Adrenal gland (tissue), 9 donors: ENCODE measurements at regions not wholly inside any gene's neighbourhood (a gene's known extent, or its start where the extent isn't known, plus 50 kb on each side); places are given as distances from the start of the nearest gene placed in this dataset.
"Not testable (repeated sequence)": the region's sequence is repeated elsewhere in the genome, so short reads cannot be mapped to it uniquely, and the experiment has no call there.

Source experiments
- DNase-seq, 7 donors: peaks; one replicate each; pipeline ENCODE4 v3.0.0-alpha.2; 2019 to 2020
- H3K27ac ChIP-seq, 5 donors: fragments of 200-600 bp; sonication (generic) in 4 of 5; 1 replicate in 3 of 5; 2 replicates in 2 of 5; pipeline versions ENCODE4 v1.5.1 to v1.8.0; 2016 to 2020; ENCODE audit warnings: mild to moderate bottlenecking in 1 of 5
- H3K27me3 ChIP-seq: fragments of 200-600 bp; 2 replicates; pipeline ENCODE4 v1.8.0; 2021
- H3K36me3 ChIP-seq, 2 donors: fragments of 200-600 bp; replicated peaks in 1 of 2; 1 replicate in 1 of 2; 2 replicates in 1 of 2; pipeline versions ENCODE4 v1.5.1 to v1.8.0; 2018 to 2022
- H3K4me1 ChIP-seq, 2 donors: fragments of 200-600 bp; replicated peaks in 1 of 2; 1 replicate in 1 of 2; 2 replicates in 1 of 2; pipeline versions ENCODE4 v1.5.1 to v1.8.0; 2018 to 2021
- H3K4me3 ChIP-seq, 4 donors: fragments of 200-600 bp; sonication (generic) in 3 of 4; one replicate each; pipeline ENCODE4 v1.5.1; 2016 to 2018
- H3K9me3 ChIP-seq, 3 donors: fragments of 200-600 bp; sonication (generic) in 1 of 3; replicated peaks in 1 of 3; 1 replicate in 2 of 3; 2 replicates in 1 of 3; pipeline versions ENCODE4 v1.5.1 to v1.8.0; 2016 to 2021
- CTCF ChIP-seq, 6 experiments: fragments of 450-650 bp in 4 of 6; fragments of 200-600 bp in 2 of 6; sonication (generic) in 1 of 6; IDR thresholded peaks; 1 replicate in 5 of 6; 2 replicates in 1 of 6; pipeline versions ENCODE4 v1.5.1 to v1.8.0; 2016 to 2021; ENCODE audit warnings: antibody characterized with exemption in 6 of 6, mild to moderate bottlenecking in 2 of 6, moderate library complexity in 1 of 6
- POLR2A ChIP-seq, 2 donors: fragments of 450-650 bp; IDR thresholded peaks; one replicate each; pipeline ENCODE4 v1.6.1; 2017; ENCODE audit warnings: antibody characterized with exemption in 2 of 2, mild to moderate bottlenecking in 2 of 2, moderate library complexity in 1 of 2
- WGBS, 4 donors: extraction: QIAGEN DNeasy Blood & Tissue Kit in 2 of 4; methylation state at CpG; one replicate each; pipeline versions ENCODE4 v1.1.5 to v1.1.7; 2013 to 2017; 5-methylcytosine and 5-hydroxymethylcytosine counted together
- intact Hi-C, 2 donors: fragments of 100-400 bp; cut with DNase I; formaldehyde crosslinking; loops; one replicate each; pipeline versions ENCODE4 v1.14.1 to v1.15.0; 2022 to 2023
- donor health status: healthy with polysubstance abuse.
- donor health status: Bipolar disorder and iron deficiency.
- donor health status: DM: yes; HTN: yes; CAD: no.
- donor health status: DM: no; HTN: no; CAD: no.
- donor health status: DM: no; HTN: no; CAD: no.

DNA sequence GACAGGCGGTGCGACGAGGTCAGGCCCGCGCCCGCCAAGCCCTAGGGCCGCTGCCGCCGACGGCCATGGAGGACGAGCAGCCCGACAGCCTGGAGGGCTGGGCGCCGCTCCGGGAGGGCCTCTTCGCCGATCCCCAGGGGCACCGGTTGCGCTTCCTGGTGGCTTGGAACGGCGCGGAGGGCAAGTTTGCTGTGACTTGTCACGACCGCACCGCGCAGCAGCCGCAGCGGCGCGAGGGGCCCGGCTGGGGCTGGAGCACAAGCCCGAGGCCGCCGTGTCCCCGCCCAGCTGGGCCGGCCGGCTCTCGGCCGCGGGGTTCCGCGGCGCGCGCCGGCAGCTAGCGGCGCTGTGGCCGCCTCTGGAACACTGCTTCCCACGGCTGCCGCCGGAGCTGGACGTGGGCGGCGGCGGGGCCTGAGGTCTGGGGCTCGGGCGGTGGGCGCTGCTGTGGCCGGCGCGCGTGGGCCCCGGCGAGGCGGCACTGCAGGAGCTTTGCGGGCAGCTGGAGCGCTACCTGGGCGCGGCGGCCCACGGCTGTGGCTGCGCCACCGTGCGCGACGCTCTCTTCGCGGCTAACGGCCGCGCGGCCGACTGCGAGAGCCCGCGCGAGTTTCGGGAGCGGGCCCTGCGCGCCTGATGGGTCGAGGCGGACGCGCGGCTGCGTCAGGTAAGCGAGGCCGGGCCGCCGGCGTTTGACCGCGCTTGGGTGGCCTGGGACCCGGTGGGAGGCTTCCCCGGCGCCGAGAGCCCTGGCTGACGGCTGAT, 122.0 kb upstream of the NIPA1 start:
- H3K9me3 ChIP-seq, H3K4me1 ChIP-seq, H3K36me3 ChIP-seq, H3K27me3 ChIP-seq, intact Hi-C loops: not testable (repeated sequence)
- WGBS, 4 donors = 0 to 2% (median 0%) methylated on average over 5 to 98 of the region's 110 CpGs
- peak in 1 of 2 donors; percentile 56 for TF ChIP-seq POLR2A (IDR thresholded peaks at IDR 0.05)
- TF ChIP-seq CTCF (IDR thresholded peaks at IDR 0.05) = peak in 1 of 6 experiments; percentile 2
- Histone ChIP-seq H3K4me3 (peak overlapping the region in 3 of 4 donors; percentile 37 to 93 (median 75)), H3K27ac (peak overlapping the region in 4 of 5 donors; percentile 70 to 99 (median 92))
- DNase-seq = peak; percentile 27 to 65 (median 39)

DNA sequence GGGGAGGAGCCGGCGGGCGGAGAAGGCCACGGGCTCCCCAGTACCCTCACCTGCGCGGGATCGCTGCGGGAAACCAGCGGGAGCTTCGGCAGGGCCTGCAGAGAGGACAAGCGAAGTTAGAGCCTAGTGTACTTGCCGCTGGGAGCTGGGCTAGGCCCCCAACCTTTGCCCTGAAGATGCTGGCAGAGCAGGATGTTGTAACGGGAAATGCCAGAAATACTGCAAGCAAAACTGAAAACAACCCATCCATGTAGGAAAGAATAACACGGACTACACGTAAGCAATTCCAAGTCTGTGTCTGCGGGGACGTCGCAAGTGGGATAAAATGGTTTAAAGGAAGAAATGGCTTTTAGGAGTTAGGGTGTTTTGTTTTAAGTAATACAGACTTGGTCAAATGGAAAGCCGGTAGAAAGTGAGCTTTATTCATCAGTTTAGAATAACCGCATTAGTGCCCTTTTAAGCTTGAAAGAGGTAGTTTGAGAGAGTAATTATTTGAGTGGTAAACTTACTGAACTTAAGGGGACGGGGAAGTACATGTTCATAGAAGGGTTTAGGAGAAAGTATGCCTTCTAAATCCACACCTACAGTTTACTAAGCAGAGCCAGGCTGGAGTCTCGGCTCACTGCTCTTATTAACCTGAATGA, 121.3 kb upstream of the NIPA1 start:
- peak overlapping the region in 2 of 4 donors; percentile 37 to 93 for H3K4me3 ChIP-seq

DNA sequence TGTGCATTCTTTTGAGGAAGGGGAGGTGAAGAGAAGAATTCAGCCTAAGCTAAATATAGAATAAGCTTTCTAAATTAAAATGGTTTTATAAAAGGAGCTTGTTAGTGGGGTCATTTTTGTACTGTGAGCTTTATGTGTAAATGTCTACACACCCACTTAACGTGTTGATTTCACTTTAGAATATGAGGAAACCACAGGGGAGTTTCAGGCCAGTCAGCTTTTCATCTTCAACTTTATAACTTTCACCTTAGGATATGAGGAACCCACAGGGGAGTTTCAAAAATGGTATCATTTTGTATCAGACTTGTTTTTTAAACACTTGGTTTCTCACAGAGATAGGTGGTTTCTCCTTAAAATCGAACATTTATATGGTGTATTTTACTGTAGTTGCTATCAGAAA, 120.7 kb upstream of the NIPA1 start:
- H3K36me3 ChIP-seq, H3K4me1 ChIP-seq, H3K9me3 ChIP-seq, DNase-seq, H3K27me3 ChIP-seq, intact Hi-C loops: not testable (repeated sequence)
- Histone ChIP-seq H3K27ac (peak overlapping the region; percentile 46 to 99 (median 91)), H3K4me3 (peak overlapping the region in 2 of 4 donors; percentile 37 to 93)
- WGBS, 4 donors = 0 to 3% (median 1%) methylated on average over 1 to 2 of the region's 2 CpGs

More for the DNA sequence above, 121.3 kb upstream of the NIPA1 start:
- peak in 6 of 7 donors; percentile 45 to 74 (median 48) for DNase-seq
- H3K9me3 ChIP-seq, intact Hi-C loops, H3K4me1 ChIP-seq, H3K27me3 ChIP-seq, H3K36me3 ChIP-seq: not testable (repeated sequence)
- WGBS, 4 donors = 0 to 1% (median 1%) methylated on average over 10 to 16 of the region's 22 CpGs
- peak overlapping the region; percentile 46 to 99 (median 91) for H3K27ac ChIP-seq

DNA sequence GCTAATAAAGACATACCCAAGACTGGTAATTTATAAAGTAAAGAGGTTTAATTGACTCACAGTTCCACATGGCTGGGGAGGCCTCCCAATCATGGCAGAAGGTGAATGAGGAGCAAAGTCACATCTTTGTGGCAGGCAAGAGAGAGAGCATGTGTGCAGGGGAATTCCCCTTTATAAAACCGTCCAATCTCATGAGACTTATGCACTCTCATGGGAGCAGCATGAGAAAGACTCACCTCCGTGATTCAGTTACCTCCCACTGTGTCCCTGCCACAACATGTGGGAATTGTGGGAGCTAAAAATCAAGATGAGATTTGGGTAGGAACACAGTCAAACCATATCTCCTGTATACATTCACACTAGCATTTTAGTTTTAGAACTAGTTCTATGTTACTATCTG, 101.7 kb upstream of the NIPA1 start:
- 38 to 65% (median 53%) methylated on average over 2 of the region's 2 CpGs for WGBS, 4 donors
- H3K27me3 ChIP-seq, H3K27ac ChIP-seq, H3K4me3 ChIP-seq, H3K36me3 ChIP-seq, intact Hi-C loops, H3K4me1 ChIP-seq, H3K9me3 ChIP-seq, DNase-seq: not testable (repeated sequence)

DNA sequence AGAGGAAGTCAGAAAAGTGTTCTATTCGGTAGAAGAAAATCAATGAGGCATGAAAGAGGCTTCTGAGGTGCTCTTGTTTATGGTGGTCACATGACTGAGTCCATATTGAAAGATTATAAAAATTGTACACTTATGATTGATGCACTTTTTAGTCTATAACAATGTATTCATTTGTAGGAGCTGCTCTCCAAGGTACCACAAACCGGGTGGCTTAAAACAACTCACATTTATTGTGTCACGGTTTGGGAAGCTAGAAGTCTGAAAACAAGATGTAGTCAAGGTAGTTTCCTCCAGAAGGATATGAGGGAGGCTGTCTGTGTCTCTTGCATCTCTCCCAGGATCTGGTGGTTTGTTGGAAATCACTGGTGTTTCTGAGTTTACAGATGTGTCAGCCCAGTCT, 86.6 kb upstream of the NIPA1 start:
- DNase-seq = not testable (repeated sequence)
- WGBS, 4 donors = 80 to 85% (median 82%) methylated on average over 3 of the region's 3 CpGs

DNA sequence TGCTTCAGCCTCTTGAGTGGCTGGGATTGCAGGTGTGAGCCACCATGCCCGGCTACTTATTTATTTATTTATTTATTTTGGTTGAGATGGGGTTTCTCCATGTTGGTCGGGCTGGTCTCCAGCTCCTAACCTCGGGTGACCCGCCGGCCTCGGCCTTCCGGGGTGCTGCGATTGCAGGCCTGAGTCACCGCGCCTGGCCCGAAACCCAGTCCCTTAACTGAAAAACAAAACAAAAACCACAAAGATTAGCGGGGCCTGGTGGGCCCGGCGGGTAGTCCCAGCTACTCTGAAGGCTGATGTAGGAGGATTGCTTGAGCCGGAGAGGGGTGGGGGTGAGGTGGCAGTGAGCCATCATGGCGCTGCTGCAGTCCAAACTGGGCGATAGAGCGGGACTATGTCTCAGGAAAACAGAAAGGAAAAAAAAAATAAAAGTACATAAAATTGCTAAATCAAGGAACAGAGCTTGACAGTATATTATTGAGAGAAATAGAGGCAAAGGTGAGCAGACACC, 75.6 kb upstream of the NIPA1 start:
- H3K27ac ChIP-seq, H3K4me3 ChIP-seq, H3K4me1 ChIP-seq, intact Hi-C loops, H3K27me3 ChIP-seq, H3K36me3 ChIP-seq, H3K9me3 ChIP-seq: not testable (repeated sequence)
- 83 to 90% (median 86%) methylated on average over 16 to 18 of the region's 18 CpGs for WGBS, 4 donors
- DNase-seq = peak in 4 of 7 donors; percentile 11 to 37 (median 34)

More for the DNA sequence above, 86.6 kb upstream of the NIPA1 start:
- H3K27me3 ChIP-seq, intact Hi-C loops, H3K36me3 ChIP-seq, H3K9me3 ChIP-seq, H3K4me3 ChIP-seq, H3K27ac ChIP-seq, H3K4me1 ChIP-seq: not testable (repeated sequence)

GRCh38 chr15:22713933-22714332, 72.5 kb upstream of the NIPA1 start:
- DNase-seq, H3K9me3 ChIP-seq, intact Hi-C loops, H3K27me3 ChIP-seq, H3K36me3 ChIP-seq, H3K4me1 ChIP-seq: not testable (repeated sequence)
- Histone ChIP-seq H3K4me3 (peak overlapping the region in 1 of 4 donors; percentile 65), H3K27ac (peak overlapping the region in 4 of 5 donors; percentile 35 to 88 (median 82))
- WGBS, 4 donors = 0 to 5% (median 0%) methylated on average over 1 of the region's 1 CpG

GRCh38 chr15:22714358-22715132, 71.9 kb upstream of the NIPA1 start:
- H3K9me3 ChIP-seq, intact Hi-C loops, H3K36me3 ChIP-seq, H3K27me3 ChIP-seq, H3K4me1 ChIP-seq: not testable (repeated sequence)
- peak overlapping the region in 2 of 4 donors; percentile 26 to 65 for H3K4me3 ChIP-seq
- DNase-seq = peak in 1 of 7 donors; percentile 5
- H3K27ac ChIP-seq = peak overlapping the region in 4 of 5 donors; percentile 35 to 88 (median 82)
- 2 to 4% (median 3%) methylated on average over 15 to 59 of the region's 77 CpGs for WGBS, 4 donors
